Liver (tissue), 3 donors: ENCODE measurements at regions not wholly inside any gene's neighbourhood (a gene's known extent, or its start where the extent isn't known, plus 50 kb on each side); places are given as distances from the start of the nearest gene placed in this dataset.

Experiments
- FOXA1 ChIP-seq: IDR thresholded peaks from 2 replicates; pipeline ENCODE4 v1.6.1; 2016; ENCODE audit warnings: antibody characterized with exemption
- HNF4A ChIP-seq, 2 donors: conservative IDR thresholded peaks; 2 replicates each; pipeline ENCODE4 v1.6.1; 2016; ENCODE audit warnings: antibody characterized with exemption in 2 of 2, mild to moderate bottlenecking in 2 of 2
- JUND ChIP-seq, 2 donors: IDR thresholded peaks; 2 replicates each; pipeline ENCODE4 v1.6.1; 2016; ENCODE audit warnings: antibody characterized with exemption in 2 of 2
- SP1 ChIP-seq: IDR thresholded peaks from 2 replicates; pipeline ENCODE4 v1.6.1; 2018; ENCODE audit warnings: antibody characterized with exemption, mild to moderate bottlenecking
- TAF1 ChIP-seq: conservative IDR thresholded peaks from 2 replicates; pipeline ENCODE4 v1.6.1; 2016; ENCODE audit warnings: antibody characterized with exemption, mild to moderate bottlenecking
- YY1 ChIP-seq: IDR thresholded peaks from 2 replicates; pipeline ENCODE4 v1.6.1; 2016; ENCODE audit warnings: antibody characterized with exemption, mild to moderate bottlenecking
- TF ChIP-seq, protein P1 (sequence below): fragments of 150-350 bp; IDR thresholded peaks from 2 replicates; pipeline ENCODE4 v1.5.1; 2017; ENCODE audit warnings: improper control_type of control experiment, low read depth, low read length; ENCODE audit not compliant: missing input control
- TF ChIP-seq, protein P2 (sequence below): IDR thresholded peaks from 2 replicates; pipeline ENCODE4 v1.6.1; 2016; ENCODE audit warnings: antibody characterized with exemption
- TF ChIP-seq, protein P3 (sequence below): IDR thresholded peaks from 2 replicates; pipeline ENCODE4 v1.6.1; 2016; ENCODE audit warnings: antibody characterized with exemption, mild to moderate bottlenecking
- TF ChIP-seq, protein P4 (sequence below): IDR thresholded peaks from 2 replicates; pipeline ENCODE4 v1.6.1; 2016; ENCODE audit warnings: antibody characterized with exemption
- donor health status: healthy.
- donor health status: healthy.

DNA sequence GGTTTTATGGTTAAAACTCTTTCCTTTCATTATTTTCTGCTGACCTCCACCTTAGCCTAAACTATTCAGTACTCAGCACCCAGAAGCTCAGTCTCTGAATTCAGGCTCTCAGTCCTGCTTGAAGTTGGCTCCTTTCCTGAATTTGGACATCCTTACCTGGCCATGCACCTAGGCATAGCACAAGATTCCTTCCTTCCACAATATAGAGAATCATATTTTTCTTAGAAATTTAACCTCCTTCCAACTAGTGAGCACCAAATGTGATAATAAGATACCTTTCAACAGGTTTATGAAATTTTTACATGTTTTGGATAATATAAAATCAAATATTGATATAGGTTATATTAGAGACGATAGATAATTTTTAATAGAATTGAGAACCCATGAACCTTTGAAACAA is 905.6 kb upstream of the GHITM start:
- no peak for TF ChIP-seq TAF1
- TF ChIP-seq, protein P1, sequence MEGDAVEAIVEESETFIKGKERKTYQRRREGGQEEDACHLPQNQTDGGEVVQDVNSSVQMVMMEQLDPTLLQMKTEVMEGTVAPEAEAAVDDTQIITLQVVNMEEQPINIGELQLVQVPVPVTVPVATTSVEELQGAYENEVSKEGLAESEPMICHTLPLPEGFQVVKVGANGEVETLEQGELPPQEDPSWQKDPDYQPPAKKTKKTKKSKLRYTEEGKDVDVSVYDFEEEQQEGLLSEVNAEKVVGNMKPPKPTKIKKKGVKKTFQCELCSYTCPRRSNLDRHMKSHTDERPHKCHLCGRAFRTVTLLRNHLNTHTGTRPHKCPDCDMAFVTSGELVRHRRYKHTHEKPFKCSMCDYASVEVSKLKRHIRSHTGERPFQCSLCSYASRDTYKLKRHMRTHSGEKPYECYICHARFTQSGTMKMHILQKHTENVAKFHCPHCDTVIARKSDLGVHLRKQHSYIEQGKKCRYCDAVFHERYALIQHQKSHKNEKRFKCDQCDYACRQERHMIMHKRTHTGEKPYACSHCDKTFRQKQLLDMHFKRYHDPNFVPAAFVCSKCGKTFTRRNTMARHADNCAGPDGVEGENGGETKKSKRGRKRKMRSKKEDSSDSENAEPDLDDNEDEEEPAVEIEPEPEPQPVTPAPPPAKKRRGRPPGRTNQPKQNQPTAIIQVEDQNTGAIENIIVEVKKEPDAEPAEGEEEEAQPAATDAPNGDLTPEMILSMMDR: no peak
- TF ChIP-seq, protein P2, sequence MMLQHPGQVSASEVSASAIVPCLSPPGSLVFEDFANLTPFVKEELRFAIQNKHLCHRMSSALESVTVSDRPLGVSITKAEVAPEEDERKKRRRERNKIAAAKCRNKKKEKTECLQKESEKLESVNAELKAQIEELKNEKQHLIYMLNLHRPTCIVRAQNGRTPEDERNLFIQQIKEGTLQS: no peak
- TF ChIP-seq, protein P3, sequence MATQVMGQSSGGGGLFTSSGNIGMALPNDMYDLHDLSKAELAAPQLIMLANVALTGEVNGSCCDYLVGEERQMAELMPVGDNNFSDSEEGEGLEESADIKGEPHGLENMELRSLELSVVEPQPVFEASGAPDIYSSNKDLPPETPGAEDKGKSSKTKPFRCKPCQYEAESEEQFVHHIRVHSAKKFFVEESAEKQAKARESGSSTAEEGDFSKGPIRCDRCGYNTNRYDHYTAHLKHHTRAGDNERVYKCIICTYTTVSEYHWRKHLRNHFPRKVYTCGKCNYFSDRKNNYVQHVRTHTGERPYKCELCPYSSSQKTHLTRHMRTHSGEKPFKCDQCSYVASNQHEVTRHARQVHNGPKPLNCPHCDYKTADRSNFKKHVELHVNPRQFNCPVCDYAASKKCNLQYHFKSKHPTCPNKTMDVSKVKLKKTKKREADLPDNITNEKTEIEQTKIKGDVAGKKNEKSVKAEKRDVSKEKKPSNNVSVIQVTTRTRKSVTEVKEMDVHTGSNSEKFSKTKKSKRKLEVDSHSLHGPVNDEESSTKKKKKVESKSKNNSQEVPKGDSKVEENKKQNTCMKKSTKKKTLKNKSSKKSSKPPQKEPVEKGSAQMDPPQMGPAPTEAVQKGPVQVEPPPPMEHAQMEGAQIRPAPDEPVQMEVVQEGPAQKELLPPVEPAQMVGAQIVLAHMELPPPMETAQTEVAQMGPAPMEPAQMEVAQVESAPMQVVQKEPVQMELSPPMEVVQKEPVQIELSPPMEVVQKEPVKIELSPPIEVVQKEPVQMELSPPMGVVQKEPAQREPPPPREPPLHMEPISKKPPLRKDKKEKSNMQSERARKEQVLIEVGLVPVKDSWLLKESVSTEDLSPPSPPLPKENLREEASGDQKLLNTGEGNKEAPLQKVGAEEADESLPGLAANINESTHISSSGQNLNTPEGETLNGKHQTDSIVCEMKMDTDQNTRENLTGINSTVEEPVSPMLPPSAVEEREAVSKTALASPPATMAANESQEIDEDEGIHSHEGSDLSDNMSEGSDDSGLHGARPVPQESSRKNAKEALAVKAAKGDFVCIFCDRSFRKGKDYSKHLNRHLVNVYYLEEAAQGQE: no peak
- TF ChIP-seq, protein P4, sequence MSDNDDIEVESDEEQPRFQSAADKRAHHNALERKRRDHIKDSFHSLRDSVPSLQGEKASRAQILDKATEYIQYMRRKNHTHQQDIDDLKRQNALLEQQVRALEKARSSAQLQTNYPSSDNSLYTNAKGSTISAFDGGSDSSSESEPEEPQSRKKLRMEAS: no peak
- TF ChIP-seq FOXA1: no peak
- TF ChIP-seq JUND (IDR thresholded peaks at IDR 0.05): no peak
- TF ChIP-seq YY1: no peak
- no peak for TF ChIP-seq HNF4A (conservative IDR thresholded peaks at IDR 0.05)
- TF ChIP-seq SP1: no peak
